GM18520 (cell line): ENCODE measurements at regions not wholly inside any gene's neighbourhood (a gene's known extent, or its start where the extent isn't known, plus 50 kb on each side); places are given as distances from the start of the nearest gene placed in this dataset.

Source experiments
- ATAC-seq: cut with Tn5 transposase; IDR thresholded peaks from one replicate; pipeline ENCODE4 v1.9.1; 2021; ENCODE audit not compliant: unreplicated experiment

DNA sequence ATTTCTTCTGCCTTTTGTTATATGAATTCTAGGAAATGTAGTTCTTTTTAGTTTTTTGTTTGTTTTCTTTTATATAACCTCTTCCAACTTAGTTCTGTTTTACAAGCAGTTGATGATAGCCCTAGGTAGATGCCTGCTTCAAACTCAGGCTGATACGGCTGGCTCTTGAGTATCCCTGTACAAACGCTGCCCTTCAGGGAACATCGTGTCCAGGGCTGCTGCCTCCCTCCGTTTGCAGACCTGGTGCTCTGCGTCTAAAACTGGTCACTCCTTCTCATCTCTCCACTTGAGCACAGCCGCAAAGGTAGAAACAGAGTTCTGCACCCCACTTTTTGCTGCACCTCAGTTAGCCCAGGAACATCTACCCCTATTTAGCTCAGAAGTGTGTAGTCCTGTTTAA lies 310.1 kb downstream of the PRL start:
- ATAC-seq, result no peak

DNA sequence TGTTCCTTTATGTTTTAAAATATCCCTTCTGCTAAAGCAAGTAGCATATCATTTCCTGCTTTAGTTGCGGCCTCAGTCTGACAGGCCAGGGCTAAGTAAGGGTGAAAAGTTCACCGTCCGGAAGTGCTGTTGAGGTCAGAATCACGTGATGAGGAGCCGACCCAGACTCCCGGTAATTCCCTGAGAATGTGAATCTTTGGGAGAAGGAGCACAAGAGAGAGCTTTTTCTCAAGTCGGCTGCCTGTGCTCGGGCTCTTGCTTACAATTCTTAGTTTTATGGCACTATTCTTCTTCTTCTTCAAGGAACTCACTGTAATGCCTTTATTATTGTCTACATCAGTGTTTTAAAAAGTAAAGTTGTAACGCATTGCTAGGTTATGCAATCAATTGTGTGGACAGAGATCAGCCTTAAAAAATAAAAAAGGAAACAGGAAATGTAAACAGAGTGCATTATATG lies 309.3 kb downstream of the PRL start:
- no peak for ATAC-seq

DNA sequence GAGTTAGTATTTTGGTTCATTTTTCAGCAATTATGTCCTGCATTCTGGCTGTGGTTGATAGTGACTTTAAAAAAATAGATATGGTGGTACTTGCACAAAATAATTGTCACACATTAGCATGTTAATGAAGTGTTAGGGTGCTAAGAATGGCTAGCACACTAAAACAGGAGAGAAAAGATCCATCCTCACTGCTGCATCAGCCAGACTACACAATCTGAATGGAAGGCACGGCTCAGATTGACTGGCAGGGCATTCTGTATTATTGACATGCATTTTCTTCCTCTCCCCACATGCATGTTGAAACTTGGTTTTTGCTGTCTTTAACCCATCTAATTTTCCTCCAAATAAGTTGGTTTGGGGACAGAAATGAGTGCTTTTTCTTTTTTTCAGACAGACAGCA lies 306.3 kb downstream of the PRL start:
- no peak for ATAC-seq

DNA sequence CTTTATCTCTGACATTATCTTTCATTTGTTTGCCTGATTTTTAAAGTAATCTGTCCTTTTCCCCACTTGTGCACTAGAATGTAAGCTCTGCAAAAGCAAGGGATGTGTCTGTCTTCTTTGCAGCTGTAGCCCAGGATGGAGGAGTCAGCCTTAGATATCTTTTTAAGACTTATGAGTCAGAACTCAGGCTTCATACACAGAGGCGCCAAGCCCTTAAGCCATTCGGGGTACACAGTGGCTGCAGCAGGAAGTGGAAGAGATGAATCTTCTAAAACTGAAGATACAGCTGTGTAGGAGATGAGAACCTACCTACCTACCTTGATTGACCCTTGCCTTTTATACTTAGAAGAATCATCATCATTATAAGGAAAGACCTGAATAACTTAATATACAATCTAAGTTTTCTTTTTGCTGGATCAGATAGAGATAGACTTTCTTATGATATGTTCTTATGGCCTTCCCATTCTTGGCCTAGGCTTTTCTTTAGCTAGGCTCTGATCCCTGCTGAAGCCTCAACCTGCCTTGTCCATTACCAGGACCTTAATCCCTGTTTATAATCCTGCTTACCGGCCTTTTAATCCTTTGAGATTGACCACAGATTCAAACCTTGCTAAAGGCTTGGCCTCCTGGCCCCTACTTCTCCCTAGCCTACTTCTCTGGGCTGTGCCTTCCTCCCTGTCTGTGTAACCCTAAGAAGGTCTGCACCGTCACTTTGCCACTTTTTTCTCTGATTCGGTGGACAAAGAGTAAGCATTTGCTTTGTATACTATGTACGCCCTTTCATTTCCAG lies 304.5 kb downstream of the PRL start:
- no peak for ATAC-seq

DNA sequence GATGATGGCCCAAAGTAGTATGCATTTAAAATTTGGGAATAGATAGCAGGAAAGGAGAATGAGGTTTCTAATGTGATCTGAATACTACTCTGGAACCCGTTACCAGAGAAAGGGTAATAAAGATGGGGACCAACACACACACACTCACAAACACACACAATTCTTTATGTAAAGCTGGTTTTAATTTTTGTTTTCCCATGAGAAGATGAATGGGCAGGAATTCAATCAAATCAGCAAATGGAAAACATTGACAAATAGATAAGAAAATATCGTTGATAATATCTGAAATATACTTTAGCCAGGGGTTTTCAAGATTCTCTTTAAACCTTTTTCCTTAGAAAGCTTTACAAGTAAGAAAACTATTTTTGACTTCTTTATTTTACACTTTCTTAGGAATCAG lies 303.0 kb downstream of the PRL start:
- ATAC-seq, result no peak

DNA sequence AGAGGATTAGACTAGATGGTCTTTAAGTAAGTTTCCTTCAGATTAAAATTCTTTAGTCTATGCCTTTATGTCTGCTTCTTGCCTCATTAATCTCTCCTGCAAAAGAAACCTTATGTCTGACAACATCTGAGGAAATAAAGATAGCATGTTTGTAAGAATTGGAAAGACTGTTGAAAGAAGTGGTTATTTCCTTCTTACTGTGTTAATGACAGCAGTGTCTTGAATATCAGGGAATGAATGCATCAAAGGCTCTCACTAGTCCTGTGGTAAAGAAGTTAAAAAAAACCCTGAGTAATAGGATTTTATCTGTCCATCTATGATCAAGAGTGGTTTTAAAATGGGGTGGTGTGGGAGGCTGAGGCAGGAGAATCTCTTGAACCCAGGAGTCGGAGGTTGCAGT lies 302.0 kb downstream of the PRL start:
- no peak for ATAC-seq

DNA sequence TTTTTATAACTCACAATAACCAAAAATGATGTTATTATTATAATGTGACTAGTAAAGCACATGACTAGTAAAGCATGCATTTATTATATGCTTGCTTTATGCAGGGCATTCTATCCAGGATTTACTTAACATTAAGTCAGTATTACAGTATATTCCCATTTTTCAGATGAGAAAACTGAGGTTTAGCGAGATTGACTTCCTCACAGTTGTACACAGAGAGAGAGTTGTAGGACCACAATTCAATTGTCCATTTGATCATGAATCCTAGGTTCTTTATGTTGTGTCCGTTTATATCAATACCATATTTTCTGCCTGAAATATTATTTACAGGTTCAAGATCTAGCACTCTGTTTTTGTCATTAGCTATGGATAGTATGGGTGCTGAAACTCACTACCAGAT lies 301.5 kb downstream of the PRL start:
- ATAC-seq, result no peak

DNA sequence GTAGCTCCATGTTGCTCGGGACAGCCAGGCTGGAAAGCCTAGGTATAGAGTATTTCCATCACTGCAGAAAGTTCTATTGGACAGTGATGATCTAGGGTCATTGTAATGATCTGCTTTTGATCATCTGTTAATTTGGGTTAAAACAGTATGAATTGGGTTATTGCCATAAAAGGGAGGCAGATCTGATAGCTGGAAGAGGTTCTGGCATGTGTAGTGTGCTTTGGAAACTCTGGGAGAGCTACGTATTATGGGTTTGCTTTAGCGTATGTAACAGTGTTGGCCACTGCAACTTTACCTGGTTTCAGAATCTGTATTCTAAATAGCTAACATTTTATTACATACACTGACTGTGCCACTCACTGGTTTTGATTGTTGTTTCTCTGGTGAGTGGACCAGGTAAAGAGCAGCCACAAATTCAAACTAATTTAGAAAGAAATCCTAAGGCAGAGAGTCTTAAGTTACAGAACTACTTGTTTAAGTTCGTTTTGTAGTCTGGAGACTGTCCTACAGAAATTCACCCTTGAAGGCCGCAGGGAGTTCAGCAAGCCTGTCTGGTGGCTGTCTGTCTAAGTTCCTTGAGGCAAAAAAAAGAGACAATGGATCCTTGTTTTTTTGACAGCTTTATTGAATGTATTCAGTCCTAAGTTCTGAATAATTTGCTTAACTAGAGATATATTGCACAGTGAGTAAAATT lies 300.3 kb downstream of the PRL start:
- no peak for ATAC-seq

DNA sequence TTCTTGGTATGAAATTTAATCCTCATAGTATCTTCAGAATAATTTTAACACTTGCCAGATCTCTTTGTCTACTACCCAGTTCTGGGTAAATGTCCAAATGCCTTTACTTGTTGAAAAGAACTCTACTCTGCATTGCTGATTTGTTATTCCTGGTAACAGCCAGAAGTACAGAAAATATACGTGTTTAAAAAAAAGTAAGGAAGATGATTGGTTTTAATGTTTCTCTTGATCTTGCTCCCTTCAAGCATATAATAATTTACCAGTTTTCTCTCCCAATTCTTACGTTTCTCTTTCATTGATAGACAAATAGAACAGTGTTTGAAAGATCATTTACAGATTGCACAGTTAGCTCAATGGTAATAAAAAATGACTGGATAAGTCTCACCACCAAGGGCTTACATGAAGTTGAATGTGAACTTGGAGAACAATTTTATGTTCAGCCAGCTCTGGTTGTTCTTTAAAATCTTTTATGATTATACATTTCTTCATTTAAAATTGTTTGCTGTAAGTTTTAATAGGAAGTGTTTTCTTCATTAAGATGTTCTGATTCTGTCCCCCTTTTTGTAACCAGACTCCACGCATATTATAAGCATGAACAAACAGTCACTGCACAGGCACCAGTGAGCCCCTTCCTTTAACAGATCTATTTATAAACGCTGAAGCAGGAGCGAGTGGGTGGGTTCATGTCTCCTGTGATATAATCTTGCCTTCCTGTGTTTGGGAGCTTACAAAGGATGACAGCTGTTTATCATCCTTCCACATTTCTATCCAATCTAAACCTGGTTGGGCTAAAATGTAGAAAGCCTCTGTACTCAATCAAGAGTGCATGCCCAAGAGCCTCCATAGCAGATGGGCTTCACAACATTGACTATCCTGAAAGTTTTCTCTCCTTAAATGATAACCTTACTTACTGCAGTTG lies 299.5 kb downstream of the PRL start:
- no peak for ATAC-seq

DNA sequence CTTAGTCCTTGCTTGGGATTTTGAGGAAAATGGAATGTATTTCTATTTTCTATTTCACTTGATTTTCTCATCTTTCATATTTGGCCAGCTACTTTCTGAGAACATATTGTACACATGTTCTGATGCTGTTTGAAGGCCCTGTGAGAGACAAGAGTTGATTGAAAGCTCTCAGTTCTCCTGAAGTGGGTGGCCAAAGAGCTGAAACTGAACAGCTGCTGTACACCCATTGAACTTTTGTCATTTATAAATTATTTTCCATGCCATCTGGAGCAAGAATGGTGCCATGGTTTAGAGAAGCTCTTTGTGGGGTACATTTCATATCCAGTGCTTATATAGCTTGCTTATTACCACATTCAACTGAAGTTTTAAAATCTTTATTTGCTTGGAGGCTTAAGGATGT lies 298.3 kb downstream of the PRL start:
- ATAC-seq, result no peak

DNA sequence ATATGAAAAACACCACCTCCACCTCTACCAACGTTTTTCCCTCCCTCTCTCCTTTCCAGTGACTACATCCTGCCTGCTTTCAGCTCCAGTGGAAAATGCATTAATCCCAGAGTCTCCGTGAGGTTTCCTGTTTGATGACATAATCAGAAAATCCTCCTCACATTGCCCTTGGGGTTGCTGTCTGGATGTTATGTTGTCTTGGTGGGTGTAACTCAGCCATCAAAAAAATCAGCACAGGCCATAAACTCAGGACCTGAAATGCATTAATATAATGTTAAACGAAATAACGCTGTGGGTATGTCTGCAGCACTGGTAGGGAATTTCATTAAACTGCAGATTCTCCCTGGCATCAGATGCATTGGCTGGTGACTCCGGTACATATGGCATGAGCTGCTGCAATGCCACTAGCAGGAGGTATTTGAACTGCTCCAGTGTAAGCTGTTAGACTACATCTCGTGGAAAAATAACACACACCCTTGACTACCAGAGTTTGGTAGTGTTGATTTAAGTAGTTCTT lies 297.8 kb downstream of the PRL start:
- ATAC-seq, result no peak

DNA sequence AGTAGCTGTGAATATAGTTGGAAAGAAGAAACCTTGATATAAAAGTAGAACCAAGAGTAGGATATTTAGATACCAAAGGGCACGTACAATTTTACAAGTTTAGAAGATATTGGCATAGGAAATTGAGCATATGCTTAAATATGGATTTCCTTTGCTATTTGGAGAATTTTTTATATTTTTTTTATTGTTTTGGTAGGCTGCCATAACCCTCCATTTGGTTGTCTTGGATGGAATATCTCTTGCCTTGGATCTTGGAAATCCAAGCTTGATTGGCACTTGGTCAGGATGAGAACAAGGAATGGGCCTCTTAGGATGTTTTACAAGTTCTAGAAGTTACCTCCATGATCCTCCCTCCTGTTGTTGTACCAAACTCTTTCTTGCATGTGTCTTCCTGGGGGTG lies 297.1 kb downstream of the PRL start:
- ATAC-seq, result no peak

DNA sequence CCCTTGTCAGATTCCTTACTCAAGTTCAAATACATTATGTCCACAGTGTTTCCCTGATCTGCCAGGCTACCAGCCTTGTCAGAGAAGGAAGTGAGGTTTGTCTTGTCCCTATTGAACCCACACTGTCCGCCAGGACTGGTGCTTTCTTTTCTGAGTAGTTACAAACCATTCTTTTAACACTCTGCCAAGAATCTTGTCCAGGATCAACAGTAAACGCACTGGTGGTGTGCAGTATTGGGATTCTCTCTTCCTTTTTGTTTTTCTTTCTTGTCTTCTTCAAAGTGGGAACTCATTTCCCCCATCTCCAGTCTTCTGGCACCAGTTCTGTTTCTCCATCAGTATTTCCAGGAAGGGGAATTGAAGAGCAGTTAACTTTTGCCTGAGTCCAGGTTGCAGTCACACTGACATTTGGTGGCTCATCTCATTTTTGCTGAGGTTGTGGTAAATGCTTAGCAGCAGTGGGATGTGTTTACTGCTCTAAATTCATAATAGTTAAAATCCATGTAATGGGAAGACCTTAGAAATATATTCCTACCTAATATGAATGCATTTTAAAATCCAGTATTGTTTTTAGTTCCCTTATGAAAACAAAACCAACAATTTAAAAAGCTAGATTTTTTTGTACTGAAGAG lies 295.3 kb downstream of the PRL start:
- no peak for ATAC-seq

DNA sequence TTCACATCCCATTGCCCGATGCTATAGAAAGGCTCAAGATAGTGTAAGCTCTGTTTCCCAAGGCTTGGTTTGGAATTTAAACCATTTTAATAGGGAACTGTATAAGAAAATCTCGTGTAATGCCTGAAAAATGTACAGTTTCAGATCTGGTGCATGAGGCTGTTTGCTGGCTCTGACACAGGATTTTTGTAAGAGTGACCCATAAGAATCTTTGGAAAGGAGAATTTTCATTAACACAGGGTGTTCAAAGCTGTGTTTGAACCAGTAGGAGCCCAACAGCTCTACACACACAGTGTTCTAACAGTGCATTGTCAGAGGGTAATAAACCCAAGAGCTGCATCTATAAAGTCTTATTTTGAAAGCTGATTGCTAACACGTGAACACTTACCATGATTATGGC lies 293.5 kb downstream of the PRL start:
- ATAC-seq, result no peak

DNA sequence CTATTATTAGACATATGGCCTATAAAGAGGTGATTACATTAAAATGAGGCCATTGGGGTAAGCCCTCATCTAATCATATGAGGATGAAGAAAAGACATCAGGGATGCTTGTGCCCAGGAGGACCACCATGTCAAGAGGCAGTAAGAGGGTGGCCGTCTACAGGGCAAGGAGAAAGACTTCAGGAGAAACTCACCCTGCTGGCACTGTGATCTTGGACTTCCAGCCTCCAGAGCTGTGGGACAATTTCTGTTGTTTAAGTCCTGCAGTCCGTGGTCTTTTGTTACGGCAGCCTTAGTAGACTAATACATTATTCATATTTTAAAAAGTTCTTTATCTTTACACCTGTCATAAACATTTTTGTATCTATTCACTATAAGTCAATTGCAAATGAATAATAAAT lies 290.0 kb downstream of the PRL start:
- ATAC-seq, result no peak

DNA sequence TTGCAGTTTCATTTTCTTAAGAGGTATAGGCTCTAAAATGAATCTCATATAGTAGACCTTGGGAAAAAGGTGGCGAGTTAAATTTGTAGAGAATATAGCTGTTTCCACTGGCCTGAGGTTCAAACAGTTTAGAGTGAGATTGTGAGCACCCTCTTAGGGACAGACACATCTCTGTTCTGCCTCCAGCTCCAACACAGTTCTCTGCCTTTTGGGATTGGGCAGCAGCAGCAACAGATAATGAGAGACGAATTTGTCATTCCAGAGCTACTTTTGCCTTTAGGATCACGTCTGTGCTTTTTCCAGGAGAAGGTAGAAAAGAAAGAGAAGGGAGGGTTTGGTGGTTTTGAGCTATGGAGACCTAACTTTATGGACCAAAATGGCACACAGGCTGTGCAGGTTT lies 289.4 kb downstream of the PRL start:
- ATAC-seq, result no peak

DNA sequence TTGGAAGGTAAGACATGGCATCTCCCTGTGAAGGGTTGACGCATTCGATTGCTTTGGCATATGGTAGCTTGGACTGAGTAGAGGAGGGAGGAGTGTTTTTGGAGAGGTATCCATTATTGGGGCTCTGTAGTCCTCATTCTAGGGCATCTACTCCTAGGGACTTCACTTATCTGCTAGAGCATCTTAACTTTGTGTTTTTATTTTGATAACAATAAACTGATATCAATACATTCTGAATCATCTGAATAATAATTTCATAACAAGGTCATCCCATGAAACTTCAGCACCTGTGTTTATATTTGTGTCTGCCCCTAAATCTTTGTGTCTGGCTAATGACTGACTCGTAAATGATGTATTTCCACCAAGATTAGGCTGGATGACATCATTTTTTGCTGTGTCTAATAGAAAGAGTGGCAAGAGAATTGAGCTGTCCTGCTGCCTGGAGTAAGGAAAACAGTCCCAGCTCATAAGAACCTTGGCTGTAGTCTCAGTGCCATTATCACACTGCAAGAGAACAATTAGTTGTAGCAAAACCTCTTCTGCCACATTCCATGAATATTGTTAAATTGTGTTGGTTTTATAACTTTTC lies 288.5 kb downstream of the PRL start:
- ATAC-seq, result no peak

DNA sequence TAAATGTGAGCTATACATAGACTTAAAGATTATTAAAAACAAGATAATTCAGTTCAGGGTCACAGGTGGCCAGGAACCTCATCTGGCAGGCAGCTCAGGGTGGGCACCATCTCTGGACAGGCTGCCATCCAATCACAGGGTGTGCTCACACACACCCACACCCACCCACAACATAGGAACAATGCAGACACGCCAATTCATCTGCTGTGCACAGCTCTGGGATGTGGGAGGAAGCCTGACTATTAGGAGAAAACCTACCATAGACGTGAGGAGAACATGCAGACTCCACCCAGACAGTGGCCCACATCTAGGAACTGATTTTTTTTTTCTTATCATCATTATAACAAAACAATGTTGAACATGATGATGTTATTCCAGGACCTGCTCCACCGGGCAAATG lies 286.7 kb downstream of the PRL start:
- ATAC-seq, result no peak

DNA sequence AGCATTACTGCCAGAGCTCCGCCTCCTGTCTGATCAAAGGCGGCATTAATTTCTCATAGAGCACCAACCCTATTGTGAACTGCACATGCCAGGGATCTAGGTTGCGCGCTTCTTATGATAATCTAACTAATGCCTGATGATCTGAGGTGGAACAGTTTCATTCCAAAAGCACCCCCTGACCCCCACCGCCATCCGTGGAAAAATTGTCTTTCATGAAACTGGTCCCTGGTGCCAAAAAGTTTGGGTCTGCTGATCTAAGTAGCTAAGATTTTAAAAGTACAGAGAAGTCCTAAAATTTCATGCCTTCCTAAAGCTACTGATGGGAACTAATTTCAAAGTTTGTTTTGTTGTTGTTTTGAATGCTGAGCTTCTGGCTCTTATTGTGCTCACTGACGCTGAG lies 281.6 kb downstream of the PRL start:
- ATAC-seq, result no peak

DNA sequence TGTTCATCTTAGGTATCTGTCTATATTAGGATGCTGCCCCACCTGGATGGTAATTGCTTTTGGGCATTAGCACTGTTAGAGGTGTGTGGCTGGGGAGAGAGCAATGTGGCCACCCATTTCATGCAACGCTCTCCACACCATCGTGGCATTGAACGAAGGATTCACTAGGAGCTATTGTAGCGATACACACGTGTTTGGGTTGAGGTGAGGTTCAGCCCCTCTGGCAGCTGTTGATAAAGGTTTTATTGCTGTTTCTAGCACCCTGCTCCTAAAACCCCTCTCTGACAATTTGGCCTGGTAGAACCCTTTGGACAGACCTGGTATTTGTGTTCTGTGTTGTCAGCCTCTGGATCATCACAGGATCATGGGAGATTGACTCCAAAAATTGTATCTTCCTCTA lies 280.9 kb downstream of the PRL start:
- no peak for ATAC-seq

DNA sequence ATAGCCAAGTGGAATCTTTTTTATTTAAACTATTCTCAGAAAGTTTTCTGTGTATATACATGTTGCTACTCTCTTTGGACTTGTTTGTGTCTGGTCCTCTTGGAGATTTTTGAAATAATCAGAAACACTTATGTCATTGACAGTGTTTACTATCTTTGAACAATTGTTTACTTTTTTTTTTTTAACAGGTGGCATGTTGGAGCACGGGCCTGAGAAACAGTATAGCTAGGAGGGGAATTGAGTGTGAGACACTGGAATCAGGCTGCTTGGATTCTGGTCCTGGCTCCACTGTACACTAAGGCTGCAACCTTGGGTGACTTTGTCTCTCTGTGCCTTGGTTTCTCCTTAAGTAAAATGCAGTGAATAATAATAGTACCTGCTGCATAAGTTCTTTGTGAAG lies 279.6 kb downstream of the PRL start:
- no peak for ATAC-seq
